GM23248 (cell line): ENCODE measurements at regions not wholly inside any gene's neighbourhood (a gene's known extent, or its start where the extent isn't known, plus 50 kb on each side); places are given as distances from the start of the nearest gene placed in this dataset.
"Not testable (repeated sequence)": the region's sequence is repeated elsewhere in the genome, so short reads cannot be mapped to it uniquely, and the experiment has no call there.

Source experiments
- EZH2 ChIP-seq: fragments of 200-600 bp; sonication (generic); IDR thresholded peaks from 2 replicates; pipeline ENCODE4 v1.6.1; 2018; ENCODE audit warnings: antibody characterized with exemption, mild to moderate bottlenecking; ENCODE audit not compliant: insufficient read depth, poor library complexity, severe bottlenecking
- EZH2phosphoT487 ChIP-seq: fragments of 200-600 bp; sonication (generic); IDR thresholded peaks from 2 replicates; pipeline ENCODE4 v1.6.1; 2018; ENCODE audit warnings: antibody characterized with exemption, moderate library complexity, mild to moderate bottlenecking, low read depth; ENCODE audit not compliant: insufficient read depth

DNA sequence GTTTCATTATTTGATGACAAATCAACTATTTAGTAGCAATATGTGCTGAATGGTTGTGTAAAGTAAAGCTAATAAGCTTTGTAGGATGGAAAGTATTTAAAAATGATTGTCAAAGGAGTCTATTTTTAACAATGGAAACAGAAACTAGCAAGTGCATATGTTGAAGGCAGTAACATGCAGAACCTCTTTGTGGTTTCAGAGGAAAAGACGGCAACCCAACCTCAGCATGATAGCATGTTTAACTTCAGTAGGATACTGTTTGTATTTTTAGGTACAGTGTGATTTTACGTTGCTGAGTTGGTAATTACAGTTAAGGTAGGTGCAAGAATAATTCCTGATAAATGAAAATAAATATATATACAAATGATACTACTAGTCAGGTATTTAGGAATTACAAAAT lies 545.4 kb downstream of the CDY1 start:
- not testable (repeated sequence) for TF ChIP-seq EZH2, EZH2phosphoT487
